GM12878 (cell line): ENCODE measurements at regions not wholly inside any gene's neighbourhood (a gene's known extent, or its start where the extent isn't known, plus 50 kb on each side); places are given as distances from the start of the nearest gene placed in this dataset.

ENCODE experiments used
- ATAC-seq: fragments of 200-7000 bp; cut with Tn5 transposase; 3 replicates; pipeline ENCODE4 v1.9.1; 2020; ENCODE audit warnings: mild to moderate bottlenecking, moderate library complexity
- BruUV-seq: library from RNA; stranded (reverse); fragments of 400-500 nt; replicated peaks from 2 replicates; lab custom pipeline; 2021; lab: Mats Ljungman, UMichigan
- CTCF ChIA-PET: fragments of 300-600 bp; sonication (Branson Sonifier 250); formaldehyde crosslinking; extraction: SDS; loops from one replicate; lab custom pipeline; 2021; ENCODE audit warnings: inconsistent platforms; lab: Yijun Ruan, JAX
- POLR2A ChIA-PET: fragments of 350-600 bp; formaldehyde crosslinking; extraction: SDS; loops from one replicate; lab custom pipeline; 2021; ENCODE audit warnings: inconsistent platforms; lab: Charles Lee
- RAD21 ChIA-PET: fragments of 300-600 bp; sonication (Branson Sonifier 250); formaldehyde crosslinking; loops from one replicate; lab custom pipeline; 2023; ENCODE audit warnings: antibody characterized with exemption; ENCODE audit not compliant: unreplicated experiment; lab: Charles Lee
- SMC1A ChIA-PET: fragments of 300-600 bp; sonication (Branson Sonifier 250); formaldehyde crosslinking; loops from one replicate; lab custom pipeline; 2023; ENCODE audit not compliant: unreplicated experiment, uncharacterized antibody; lab: Charles Lee
- DNase-seq: peaks from one replicate; pipeline ENCODE4 v3.0.0-alpha.2; 2011; ENCODE audit warnings: low read depth, low spot score
- FAIRE-seq: peaks from 3 replicates; lab custom pipeline; 2011; peaks lifted over from hg19 to GRCh38; lab: Jason Lieb, UNC
- H2AFZ ChIP-seq: 2 replicates; pipeline ENCODE4 v1.6.0; 2011; ENCODE audit warnings: low read depth, low read length, control low read depth; ENCODE audit not compliant: control insufficient read depth
- H3K27ac ChIP-seq: 2 replicates; pipeline ENCODE4 v1.5.1; 2011; ENCODE audit warnings: control low read depth; ENCODE audit not compliant: control insufficient read depth, insufficient read depth
- H3K27me3 ChIP-seq, 2 experiments: replicated peaks in 1 of 2; 2 replicates each; pipeline versions ENCODE4 v1.6.0 to v1.6.1; 2011; ENCODE audit warnings: low read length in 1 of 2; ENCODE audit not compliant: control insufficient read depth in 2 of 2, insufficient read depth in 2 of 2
- H3K36me3 ChIP-seq, 2 experiments: 2 replicates each; pipeline ENCODE4 v1.5.1; 2011; ENCODE audit warnings: low read length in 1 of 2; ENCODE audit not compliant: control insufficient read depth in 2 of 2, insufficient read depth in 2 of 2
- H3K4me1 ChIP-seq: 2 replicates; pipeline ENCODE4 v1.6.1; 2011; ENCODE audit warnings: mild to moderate bottlenecking, low read length, moderate library complexity, mixed read lengths; ENCODE audit not compliant: control insufficient read depth, insufficient read depth
- H3K4me2 ChIP-seq: 2 replicates; pipeline ENCODE4 v1.6.0; 2011; ENCODE audit warnings: control low read depth; ENCODE audit not compliant: control insufficient read depth, insufficient read depth
- H3K4me3 ChIP-seq: fragments of 200-600 bp; sonication (generic); 2 replicates; pipeline ENCODE4 v1.5.1; 2016
- H3K79me2 ChIP-seq: 2 replicates; pipeline ENCODE4 v1.6.0; 2011; ENCODE audit warnings: low read length; ENCODE audit not compliant: control insufficient read depth, insufficient read depth
- H3K9ac ChIP-seq: 2 replicates; pipeline ENCODE4 v1.8.0; 2011; ENCODE audit warnings: low read length, control low read depth, mixed read lengths; ENCODE audit not compliant: control insufficient read depth, insufficient read depth
- H3K9me3 ChIP-seq: replicated peaks from 3 replicates; pipeline ENCODE4 v1.5.1; 2011; ENCODE audit warnings: mild to moderate bottlenecking, low read length; ENCODE audit not compliant: control insufficient read depth, insufficient read depth
- H4K20me1 ChIP-seq: 2 replicates; pipeline ENCODE4 v1.6.0; 2011; ENCODE audit not compliant: control insufficient read depth, insufficient read depth
- EGR1 ChIP-seq, 2 experiments: IDR thresholded peaks; 1 replicate in 1 of 2; 2 replicates in 1 of 2; pipeline ENCODE4 v1.6.1; 2011 to 2012; ENCODE audit warnings: low read depth in 2 of 2, low read length in 2 of 2, borderline replicate concordance in 1 of 2, mild to moderate bottlenecking in 1 of 2, moderate library complexity in 1 of 2
- HCFC1 ChIP-seq: fragments of 150-350 bp; IDR thresholded peaks from 2 replicates; pipeline ENCODE4 v1.6.1; 2014; ENCODE audit warnings: low read length
- MXI1 ChIP-seq: fragments of 150-350 bp; IDR thresholded peaks from 2 replicates; pipeline ENCODE4 v1.6.1; 2011; ENCODE audit warnings: low read depth, mild to moderate bottlenecking, inconsistent platforms, low read length, improper control_type of control experiment
- NFXL1 ChIP-seq: fragments of 450-650 bp; IDR thresholded peaks from 2 replicates; pipeline ENCODE4 v1.6.1; 2017; ENCODE audit warnings: antibody characterized with exemption, mild to moderate bottlenecking, borderline replicate concordance
- NR2C1 ChIP-seq: fragments of 450-650 bp; IDR thresholded peaks from 2 replicates; pipeline ENCODE4 v1.6.1; 2017; ENCODE audit warnings: antibody characterized with exemption, mild to moderate bottlenecking, moderate library complexity
- PML ChIP-seq: IDR thresholded peaks from 2 replicates; pipeline ENCODE4 v1.6.1; 2012; ENCODE audit warnings: low read length, inconsistent platforms
- PRDM15 ChIP-seq: fragments of 450-650 bp; formaldehyde crosslinking; IDR thresholded peaks from 2 replicates; pipeline ENCODE4 v1.4.0; 2020; ENCODE audit warnings: mild to moderate bottlenecking, moderate library complexity
- SIN3A ChIP-seq: IDR thresholded peaks from 2 replicates; pipeline ENCODE4 v1.6.1; 2012; ENCODE audit warnings: low read depth, low read length, improper control_type of control experiment
- TCF3 ChIP-seq: IDR thresholded peaks from 2 replicates; pipeline ENCODE4 v1.6.1; 2012; ENCODE audit warnings: low read depth, mild to moderate bottlenecking, low read length, borderline replicate concordance; ENCODE audit not compliant: insufficient read depth
- ZBED1 ChIP-seq: IDR thresholded peaks from 2 replicates; pipeline ENCODE4 v1.6.1; 2016; ENCODE audit warnings: borderline replicate concordance
- ZNF24 ChIP-seq: fragments of 450-650 bp; IDR thresholded peaks from 2 replicates; pipeline ENCODE4 v1.6.1; 2017; ENCODE audit warnings: antibody characterized with exemption, mild to moderate bottlenecking
- ZNF592 ChIP-seq: fragments of 450-650 bp; IDR thresholded peaks from 2 replicates; pipeline ENCODE4 v1.6.1; 2017; ENCODE audit warnings: mild to moderate bottlenecking, moderate library complexity
- in situ Hi-C: fragments of 300-500 bp; cut with MboI; formaldehyde crosslinking; loops from 9 replicates; pipeline ENCODE4 v1.14.3; 2018; ENCODE audit warnings: mixed read lengths
- intact Hi-C: fragments of 100-400 bp; cut with micrococcal nuclease; formaldehyde crosslinking; loops from one replicate; pipeline ENCODE4 v1.14.2; 2022; ENCODE audit not compliant: unreplicated experiment

DNA sequence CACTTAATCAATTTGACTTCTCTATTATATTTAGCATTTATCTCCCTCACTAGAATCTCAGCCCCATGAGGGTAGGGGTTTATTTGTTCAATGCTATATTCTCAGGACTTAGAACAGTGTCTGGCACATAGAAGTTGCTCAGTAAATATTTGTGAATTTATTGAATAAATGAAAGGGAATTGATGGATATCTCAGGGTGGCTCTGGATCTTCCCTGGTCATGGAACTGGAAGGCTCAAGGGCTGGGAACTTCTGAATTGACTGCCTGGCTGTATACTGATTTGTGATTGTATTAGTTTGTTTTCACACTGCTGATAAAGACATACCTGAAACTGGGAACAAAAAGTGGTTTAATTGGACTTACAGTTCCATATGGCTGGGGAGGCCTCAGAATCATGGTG, 57.2 kb downstream of the KIF4B start:
- no peaks in the 10 kb centered on the region; a peak in 1 of 4 replicates for H3K27me3 ChIP-seq
- H3K4me2 ChIP-seq: no peak overlapping the region
- no peak overlapping the region for H3K4me3 ChIP-seq
- no peak for FAIRE-seq
- intact Hi-C loops: no loop called here
- SMC1A ChIA-PET: interaction anchor here (1.5 kb wide), 1 partner anchor 21 kb away, joined by 3 read pairs; no protein-coding TSS in a partner anchor
- in situ Hi-C loops: no loop called here
- CTCF ChIA-PET: no interaction called here
- no peaks in the 10 kb centered on the region for H3K79me2 ChIP-seq
- no peak for ATAC-seq
- H2AFZ ChIP-seq: no peak overlapping the region
- BruUV-seq: no TSS peak
- H4K20me1 ChIP-seq: no peaks in the 10 kb centered on the region
- H3K36me3 ChIP-seq: no peaks in the 10 kb centered on the region
- H3K9ac ChIP-seq: no peak overlapping the region
- H3K4me1 ChIP-seq: 0 out of 2 replicates have a peak, but pooled peaks cover 5% of the 10 kb centered on the region
- TF ChIP-seq NFXL1 (no peak), ZBED1 (no peak), MXI1 (no peak), TCF3 (no peak), ZNF592 (no peak), SIN3A (no peak), EGR1 (IDR thresholded peaks at IDR 0.05; ENCODE audit: borderline replicate concordance in 1 of 2, low read depth in 2 of 2, low read length in 2 of 2) (no peak), HCFC1 (no peak), ZNF24 (no peak), PML (no peak), NR2C1 (no peak), PRDM15 (CRISPR knock-in tag) (no peak)
- no peak overlapping the region for H3K27ac ChIP-seq
- no peaks in the 10 kb centered on the region for H3K9me3 ChIP-seq
- POLR2A ChIA-PET: no interaction called here
- DNase-seq: no peak
- RAD21 ChIA-PET: no interaction called here
